Gastroesophageal sphincter (tissue), 3 donors: ENCODE measurements at regions not wholly inside any gene's neighbourhood (a gene's known extent, or its start where the extent isn't known, plus 50 kb on each side); places are given as distances from the start of the nearest gene placed in this dataset.

ENCODE experiments used
- CTCF ChIP-seq, 4 experiments: fragments of 200-600 bp in 2 of 4; fragments of 450-650 bp in 2 of 4; sonication (generic) in 1 of 4; IDR thresholded peaks; one replicate each; pipeline ENCODE4 v1.5.1; 2017 to 2019; ENCODE audit warnings: antibody characterized with exemption in 4 of 4, mild to moderate bottlenecking in 2 of 4, moderate library complexity in 2 of 4
- EP300 ChIP-seq: sonication (generic); formaldehyde crosslinking; IDR thresholded peaks from one replicate; pipeline ENCODE4 v1.6.1; 2017; ENCODE audit warnings: antibody characterized with exemption, mild to moderate bottlenecking
- POLR2A ChIP-seq, 2 donors: fragments of 450-650 bp; IDR thresholded peaks; one replicate each; pipeline ENCODE4 v1.6.1; 2017; ENCODE audit warnings: antibody characterized with exemption in 2 of 2, mild to moderate bottlenecking in 2 of 2, moderate library complexity in 1 of 2
- POLR2AphosphoS5 ChIP-seq: sonication (generic); formaldehyde crosslinking; IDR thresholded peaks from one replicate; pipeline ENCODE4 v1.6.1; 2017; ENCODE audit warnings: antibody characterized with exemption

DNA sequence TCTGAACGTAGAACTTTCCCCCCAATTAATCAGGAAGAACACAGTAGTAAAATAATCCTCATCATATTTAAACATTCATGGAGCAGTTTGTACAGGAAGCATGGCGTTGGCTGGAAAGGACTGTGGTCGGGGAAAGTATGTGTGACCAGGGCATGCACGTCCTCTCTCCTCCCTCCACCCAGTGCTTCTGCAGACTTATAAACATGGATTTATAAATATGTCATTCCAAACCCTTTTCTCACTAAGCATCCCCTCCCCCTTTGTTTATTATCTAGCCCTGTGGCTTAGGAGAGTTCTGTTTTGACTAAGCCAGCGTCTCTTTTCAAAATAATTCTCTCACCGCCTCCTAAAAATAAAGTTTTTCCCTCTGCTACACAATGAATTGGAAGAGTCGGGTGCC, 70.4 kb upstream of the DAP start:
- TF ChIP-seq POLR2A (IDR thresholded peaks at IDR 0.05) (no peak), CTCF (IDR thresholded peaks at IDR 0.05) (no peak), EP300 (no peak), POLR2AphosphoS5 (no peak)
